Osteocyte (in vitro differentiated cells): ENCODE measurements at regions not wholly inside any gene's neighbourhood (a gene's known extent, or its start where the extent isn't known, plus 50 kb on each side); places are given as distances from the start of the nearest gene placed in this dataset.

Source experiments
- DNase-seq: peaks from one replicate; pipeline ENCODE4 v3.0.0; 2021; ENCODE audit warnings: mixed read lengths; ENCODE audit not compliant: unreplicated experiment; ENCODE audit errors: extremely low spot score
- H3K27ac Mint-ChIP-seq: one replicate; pipeline ENCODE4 v1.8.0; 2021; ENCODE audit warnings: mild to moderate bottlenecking, mixed read lengths; ENCODE audit not compliant: unreplicated experiment
- H3K27me3 Mint-ChIP-seq: one replicate; pipeline ENCODE4 v1.8.0; 2021; ENCODE audit warnings: mixed read lengths; ENCODE audit not compliant: unreplicated experiment
- H3K36me3 Mint-ChIP-seq: one replicate; pipeline ENCODE4 v1.8.0; 2021; ENCODE audit warnings: mixed read lengths; ENCODE audit not compliant: unreplicated experiment
- H3K4me1 Mint-ChIP-seq: one replicate; pipeline ENCODE4 v1.8.0; 2021; ENCODE audit warnings: mixed read lengths; ENCODE audit not compliant: unreplicated experiment
- H3K4me3 Mint-ChIP-seq: one replicate; pipeline ENCODE4 v1.8.0; 2021; ENCODE audit warnings: mild to moderate bottlenecking, moderate library complexity, mixed read lengths; ENCODE audit not compliant: unreplicated experiment
- H3K9me3 Mint-ChIP-seq: one replicate; pipeline ENCODE4 v1.8.0; 2021; ENCODE audit warnings: mixed read lengths; ENCODE audit not compliant: unreplicated experiment
- CTCF ChIP-seq: fragments of 200-600 bp; sonication (generic); IDR thresholded peaks from 2 replicates; pipeline ENCODE4 v1.5.0; 2021; ENCODE audit warnings: antibody characterized with exemption, mild to moderate bottlenecking, moderate library complexity

- Mint-ChIP-seq H3K27ac (no peak overlapping the region), H3K4me3 (no peak overlapping the region), H3K9me3 (no peaks in the 10 kb centered on the region), H3K36me3 (no peaks in the 10 kb centered on the region), H3K4me1 (no peaks in the 10 kb centered on the region), H3K27me3 (peaks cover 18% of the 10 kb centered on the region)
- DNase-seq: no peak
- TF ChIP-seq CTCF: no peak
Observed at GRCh38 chr2:13158466-13158865, 441.7 kb downstream of the TRIB2 start.

GRCh38 chr2:13180729-13181128 is 464.0 kb downstream of the TRIB2 start:
- Mint-ChIP-seq H3K27me3 (peaks cover 9% of the 10 kb centered on the region), H3K4me3 (no peak overlapping the region), H3K36me3 (no peaks in the 10 kb centered on the region), H3K9me3 (peaks cover 7% of the 10 kb centered on the region), H3K27ac (no peak overlapping the region), H3K4me1 (no peaks in the 10 kb centered on the region)
- TF ChIP-seq CTCF: no peak
- DNase-seq: no peak

DNA sequence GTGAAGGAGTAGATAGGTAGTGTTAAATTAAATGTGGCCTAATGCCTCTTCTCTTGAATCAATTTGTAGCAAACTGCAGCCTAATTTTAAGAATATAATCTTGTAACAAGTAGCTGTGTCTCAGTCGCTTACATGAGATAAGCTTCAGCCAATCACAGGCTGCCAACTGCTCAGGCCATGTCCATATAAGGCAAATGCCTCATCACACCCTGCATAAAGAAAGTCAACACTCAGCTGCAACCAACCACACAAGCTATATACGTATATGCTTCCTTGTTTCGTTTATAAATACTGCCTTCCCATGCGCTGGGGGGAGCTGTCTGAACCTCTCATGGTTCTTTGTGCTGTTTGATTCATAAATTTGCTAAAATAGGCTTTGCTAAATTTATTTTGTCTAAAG is 476.3 kb downstream of the TRIB2 start:
- Mint-ChIP-seq H3K9me3 (no peaks in the 10 kb centered on the region), H3K36me3 (no peaks in the 10 kb centered on the region), H3K4me1 (no peaks in the 10 kb centered on the region), H3K27ac (no peak overlapping the region), H3K27me3 (peaks cover 20% of the 10 kb centered on the region), H3K4me3 (no peak overlapping the region)
- no peak for DNase-seq
- TF ChIP-seq CTCF: no peak

GRCh38 chr2:13193900-13194299 is 477.2 kb downstream of the TRIB2 start:
- Mint-ChIP-seq H3K4me1 (no peaks in the 10 kb centered on the region), H3K36me3 (no peaks in the 10 kb centered on the region), H3K27ac (no peak overlapping the region), H3K9me3 (no peaks in the 10 kb centered on the region), H3K4me3 (no peak overlapping the region), H3K27me3 (peaks cover 16% of the 10 kb centered on the region)
- DNase-seq: no peak
- peak; percentile 60 for TF ChIP-seq CTCF

- Mint-ChIP-seq H3K4me3 (no peak overlapping the region), H3K9me3 (no peaks in the 10 kb centered on the region), H3K27ac (no peak overlapping the region), H3K27me3 (peaks cover 15% of the 10 kb centered on the region), H3K36me3 (no peaks in the 10 kb centered on the region), H3K4me1 (no peaks in the 10 kb centered on the region)
- no peak for DNase-seq
- TF ChIP-seq CTCF: no peak
Observed at GRCh38 chr2:13195270-13195669, 478.5 kb downstream of the TRIB2 start.
